GM19397 (cell line): ENCODE measurements at regions not wholly inside any gene's neighbourhood (a gene's known extent, or its start where the extent isn't known, plus 50 kb on each side); places are given as distances from the start of the nearest gene placed in this dataset.
A peak's percentile ranks its signal among the peaks of the same experiment; 100 is the strongest.
"Not testable (repeated sequence)": the region's sequence is repeated elsewhere in the genome, so short reads cannot be mapped to it uniquely, and the experiment has no call there.

ENCODE experiments used
- ATAC-seq: cut with Tn5 transposase; IDR thresholded peaks from one replicate; pipeline ENCODE4 v1.9.1; 2021; ENCODE audit warnings: mild to moderate bottlenecking, moderate library complexity; ENCODE audit not compliant: unreplicated experiment

- ATAC-seq, result no peak
Measured at GRCh38 chr6:142631517-142632385, 313.2 kb downstream of the HIVEP2 start.

GRCh38 chr6:142633317-142633716 is 311.7 kb downstream of the HIVEP2 start:
- no peak for ATAC-seq

GRCh38 chr6:142635130-142635529 is 309.8 kb downstream of the HIVEP2 start:
- ATAC-seq, result no peak

- no peak for ATAC-seq
Measured at GRCh38 chr6:142637624-142638351, 307.2 kb downstream of the HIVEP2 start.

- no peak for ATAC-seq
Measured at GRCh38 chr6:142642651-142643050, 302.3 kb downstream of the HIVEP2 start.

GRCh38 chr6:142644866-142645265 is 300.1 kb downstream of the HIVEP2 start:
- ATAC-seq, result no peak

GRCh38 chr6:142645663-142646062 is 299.3 kb downstream of the HIVEP2 start:
- no peak for ATAC-seq

- no peak for ATAC-seq
Measured at GRCh38 chr6:142647449-142648035, 297.4 kb downstream of the HIVEP2 start.

- ATAC-seq, result no peak
Measured at GRCh38 chr6:142648036-142648451, 296.9 kb downstream of the HIVEP2 start.

GRCh38 chr6:142648526-142648925 is 296.4 kb downstream of the HIVEP2 start:
- no peak for ATAC-seq

- ATAC-seq, result not testable (repeated sequence)
Measured at GRCh38 chr6:142649438-142650234, 295.3 kb downstream of the HIVEP2 start.

GRCh38 chr6:142651384-142651783 is 293.6 kb downstream of the HIVEP2 start:
- no peak for ATAC-seq

GRCh38 chr6:142653710-142654420 is 291.1 kb downstream of the HIVEP2 start:
- no peak for ATAC-seq

GRCh38 chr6:142659661-142660060 is 285.3 kb downstream of the HIVEP2 start:
- ATAC-seq, result no peak

GRCh38 chr6:142665393-142665792 is 279.6 kb downstream of the HIVEP2 start:
- no peak for ATAC-seq

- ATAC-seq, result no peak
Measured at GRCh38 chr6:142666599-142667185, 278.3 kb downstream of the HIVEP2 start.

- ATAC-seq, result no peak
Measured at GRCh38 chr6:142669471-142670351, 275.3 kb downstream of the HIVEP2 start.

GRCh38 chr6:142671791-142672190 is 273.2 kb downstream of the HIVEP2 start:
- peak; percentile 90 for ATAC-seq

- ATAC-seq, result no peak
Measured at GRCh38 chr6:142675517-142675916, 269.5 kb downstream of the HIVEP2 start.
